Hepatocyte (in vitro differentiated cells): ENCODE measurements at regions not wholly inside any gene's neighbourhood (a gene's known extent, or its start where the extent isn't known, plus 50 kb on each side); places are given as distances from the start of the nearest gene placed in this dataset.

ENCODE experiments used
- EZH2 ChIP-seq: fragments of 200-600 bp; sonication (generic); IDR thresholded peaks from 2 replicates; pipeline ENCODE4 v1.6.1; 2016; ENCODE audit warnings: antibody characterized with exemption, mild to moderate bottlenecking, borderline replicate concordance
- TF ChIP-seq, protein P1 (sequence below): fragments of 200-600 bp; sonication (generic); IDR thresholded peaks from 2 replicates; pipeline ENCODE4 v1.5.1; 2016; ENCODE audit warnings: antibody characterized with exemption, mild to moderate bottlenecking; ENCODE audit not compliant: poor library complexity

DNA sequence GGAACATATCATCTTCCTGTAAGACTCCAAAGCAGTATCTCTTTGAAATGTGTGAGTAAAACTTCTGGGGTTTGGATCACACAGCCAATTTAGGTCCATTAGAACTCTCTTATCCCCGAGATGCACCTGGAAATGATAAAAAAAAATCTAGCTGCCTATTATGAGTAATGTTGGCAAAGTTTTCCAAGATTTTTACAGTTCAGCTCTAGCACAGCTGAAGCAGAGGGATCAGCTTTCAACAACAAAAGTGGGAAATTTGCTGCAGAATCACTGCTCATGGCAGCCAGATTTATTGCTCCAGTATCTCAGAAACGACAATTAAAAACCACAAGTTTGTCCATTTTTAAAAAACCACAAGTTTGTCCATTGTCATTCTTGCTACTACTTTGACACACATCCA, 292.2 kb downstream of the IRX2 start:
- TF ChIP-seq, protein P1, sequence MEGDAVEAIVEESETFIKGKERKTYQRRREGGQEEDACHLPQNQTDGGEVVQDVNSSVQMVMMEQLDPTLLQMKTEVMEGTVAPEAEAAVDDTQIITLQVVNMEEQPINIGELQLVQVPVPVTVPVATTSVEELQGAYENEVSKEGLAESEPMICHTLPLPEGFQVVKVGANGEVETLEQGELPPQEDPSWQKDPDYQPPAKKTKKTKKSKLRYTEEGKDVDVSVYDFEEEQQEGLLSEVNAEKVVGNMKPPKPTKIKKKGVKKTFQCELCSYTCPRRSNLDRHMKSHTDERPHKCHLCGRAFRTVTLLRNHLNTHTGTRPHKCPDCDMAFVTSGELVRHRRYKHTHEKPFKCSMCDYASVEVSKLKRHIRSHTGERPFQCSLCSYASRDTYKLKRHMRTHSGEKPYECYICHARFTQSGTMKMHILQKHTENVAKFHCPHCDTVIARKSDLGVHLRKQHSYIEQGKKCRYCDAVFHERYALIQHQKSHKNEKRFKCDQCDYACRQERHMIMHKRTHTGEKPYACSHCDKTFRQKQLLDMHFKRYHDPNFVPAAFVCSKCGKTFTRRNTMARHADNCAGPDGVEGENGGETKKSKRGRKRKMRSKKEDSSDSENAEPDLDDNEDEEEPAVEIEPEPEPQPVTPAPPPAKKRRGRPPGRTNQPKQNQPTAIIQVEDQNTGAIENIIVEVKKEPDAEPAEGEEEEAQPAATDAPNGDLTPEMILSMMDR = no peak
- TF ChIP-seq EZH2 = no peak
